SHP77 treated with DMSO at 0.1 percent for 48 hours (cell line): ENCODE measurements at regions not wholly inside any gene's neighbourhood (a gene's known extent, or its start where the extent isn't known, plus 50 kb on each side); places are given as distances from the start of the nearest gene placed in this dataset.
"Not testable (repeated sequence)": the region's sequence is repeated elsewhere in the genome, so short reads cannot be mapped to it uniquely, and the experiment has no call there.

Experiments used
- DNase-seq: peaks from one replicate; lab custom pipeline; 2025; lab: John Stamatoyannopoulos, UW

GRCh38 chr2:8558096-8558495 is 123.8 kb upstream of the ID2 start:
- no peak for DNase-seq

- no peak for DNase-seq
Measured at GRCh38 chr2:8558956-8559355, 122.9 kb upstream of the ID2 start.

GRCh38 chr2:8559805-8560204 is 122.1 kb upstream of the ID2 start:
- no peak for DNase-seq

GRCh38 chr2:8561692-8562091 is 120.2 kb upstream of the ID2 start:
- not testable (repeated sequence) for DNase-seq

GRCh38 chr2:8563814-8564474 is 117.9 kb upstream of the ID2 start:
- no peak for DNase-seq

- DNase-seq: no peak
Measured at GRCh38 chr2:8564475-8564874, 117.4 kb upstream of the ID2 start.

GRCh38 chr2:8565399-8566154 is 116.3 kb upstream of the ID2 start:
- no peak for DNase-seq

GRCh38 chr2:8566155-8566670 is 115.6 kb upstream of the ID2 start:
- no peak for DNase-seq

GRCh38 chr2:8566774-8567468 is 114.9 kb upstream of the ID2 start:
- no peak for DNase-seq

- no peak for DNase-seq
Measured at GRCh38 chr2:8567469-8568260, 114.2 kb upstream of the ID2 start.

GRCh38 chr2:8568543-8569302 is 113.1 kb upstream of the ID2 start:
- DNase-seq: no peak

- DNase-seq: no peak
Measured at GRCh38 chr2:8569332-8569930, 112.4 kb upstream of the ID2 start.

- no peak for DNase-seq
Measured at GRCh38 chr2:8570637-8571036, 111.2 kb upstream of the ID2 start.

- no peak for DNase-seq
Measured at GRCh38 chr2:8571301-8571791, 110.5 kb upstream of the ID2 start.

- DNase-seq: peak; percentile 93
Measured at GRCh38 chr2:8571792-8572499, 109.9 kb upstream of the ID2 start.

- peak; percentile 74 for DNase-seq
Measured at GRCh38 chr2:8572712-8573233, 109.1 kb upstream of the ID2 start.

GRCh38 chr2:8573234-8573941 is 108.5 kb upstream of the ID2 start:
- peak; percentile 95 for DNase-seq

GRCh38 chr2:8573942-8574195 is 108.0 kb upstream of the ID2 start:
- peak; percentile 92 for DNase-seq
